ENCODE measurements at regions not wholly inside any gene's neighbourhood (a gene's known extent, or its start where the extent isn't known, plus 50 kb on each side); places are given as distances from the start of the nearest gene placed in this dataset.

DNA sequence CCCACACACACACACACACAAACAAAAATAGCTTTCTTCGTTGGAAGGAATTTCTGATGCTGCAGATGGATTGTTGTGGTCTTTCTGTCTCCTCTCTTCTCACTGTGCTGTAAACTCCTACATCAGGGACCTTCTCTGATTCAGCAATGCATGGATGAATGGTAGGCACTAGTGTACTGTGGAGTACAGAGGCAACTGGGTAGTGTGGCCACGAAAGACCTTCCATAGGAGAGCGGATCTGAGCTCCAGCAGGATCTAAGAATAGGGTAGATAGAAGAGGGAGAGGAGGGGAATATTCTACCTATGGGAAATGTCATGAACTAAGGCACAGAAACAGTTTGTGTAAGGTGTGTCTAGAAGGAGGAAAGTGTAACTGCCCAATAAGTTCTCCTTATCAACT lies 266.8 kb downstream of the MYCN start:
- TF ChIP-seq POLR2A (IDR thresholded peaks at IDR 0.05) = no peak
- TF ChIP-seq, protein P1, sequence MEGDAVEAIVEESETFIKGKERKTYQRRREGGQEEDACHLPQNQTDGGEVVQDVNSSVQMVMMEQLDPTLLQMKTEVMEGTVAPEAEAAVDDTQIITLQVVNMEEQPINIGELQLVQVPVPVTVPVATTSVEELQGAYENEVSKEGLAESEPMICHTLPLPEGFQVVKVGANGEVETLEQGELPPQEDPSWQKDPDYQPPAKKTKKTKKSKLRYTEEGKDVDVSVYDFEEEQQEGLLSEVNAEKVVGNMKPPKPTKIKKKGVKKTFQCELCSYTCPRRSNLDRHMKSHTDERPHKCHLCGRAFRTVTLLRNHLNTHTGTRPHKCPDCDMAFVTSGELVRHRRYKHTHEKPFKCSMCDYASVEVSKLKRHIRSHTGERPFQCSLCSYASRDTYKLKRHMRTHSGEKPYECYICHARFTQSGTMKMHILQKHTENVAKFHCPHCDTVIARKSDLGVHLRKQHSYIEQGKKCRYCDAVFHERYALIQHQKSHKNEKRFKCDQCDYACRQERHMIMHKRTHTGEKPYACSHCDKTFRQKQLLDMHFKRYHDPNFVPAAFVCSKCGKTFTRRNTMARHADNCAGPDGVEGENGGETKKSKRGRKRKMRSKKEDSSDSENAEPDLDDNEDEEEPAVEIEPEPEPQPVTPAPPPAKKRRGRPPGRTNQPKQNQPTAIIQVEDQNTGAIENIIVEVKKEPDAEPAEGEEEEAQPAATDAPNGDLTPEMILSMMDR (IDR thresholded peaks at IDR 0.05) = no peak
